ENCODE measurements at regions not wholly inside any gene's neighbourhood (a gene's known extent, or its start where the extent isn't known, plus 50 kb on each side); places are given as distances from the start of the nearest gene placed in this dataset.
"Not testable (repeated sequence)": the region's sequence is repeated elsewhere in the genome, so short reads cannot be mapped to it uniquely, and the experiment has no call there.

DNA sequence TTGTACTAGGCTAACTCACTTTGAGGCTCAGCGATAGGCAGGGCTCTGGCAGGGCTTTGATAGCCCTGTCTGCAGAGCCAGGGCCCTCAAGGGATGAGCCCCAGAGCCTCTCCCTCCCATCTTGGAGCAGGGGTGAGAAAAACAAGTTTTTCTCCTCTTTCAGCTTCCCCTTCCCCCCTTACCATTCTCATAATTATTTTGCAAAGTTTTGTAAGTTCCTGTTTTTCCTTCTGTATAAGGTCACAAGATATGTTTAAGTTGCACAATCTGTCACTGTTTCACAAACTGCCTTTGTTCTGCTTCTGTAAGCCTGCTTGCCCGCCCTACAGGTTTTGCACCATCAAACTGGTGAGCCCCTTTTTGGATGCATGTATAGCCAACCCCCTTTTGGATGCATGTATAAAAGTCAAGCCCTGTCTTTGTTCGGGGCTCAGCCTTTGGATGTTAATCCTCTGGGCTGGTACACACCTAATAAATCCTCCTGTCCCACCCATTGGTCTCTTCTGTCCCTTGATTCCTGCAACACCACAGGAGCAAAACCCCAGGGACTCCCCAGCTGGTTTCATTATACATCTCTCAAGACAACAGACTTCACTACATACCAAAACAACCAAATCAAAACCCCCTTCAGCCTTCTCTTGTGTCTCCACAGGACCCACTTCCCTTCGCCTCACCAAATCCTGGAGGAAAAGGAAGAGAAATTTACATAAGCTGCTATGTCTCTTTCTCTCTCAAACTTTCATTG is 52.5 kb upstream of the RESF1 start:
- DNase-seq (ENCODE audit: low spot score), result no peak

- no peak for DNase-seq (ENCODE audit: low spot score)
Observed at GRCh38 chr12:31903025-31903424, 56.2 kb upstream of the RESF1 start.

GRCh38 chr12:31900271-31900670 is 58.9 kb upstream of the RESF1 start:
- DNase-seq (ENCODE audit: low spot score), result no peak

DNA sequence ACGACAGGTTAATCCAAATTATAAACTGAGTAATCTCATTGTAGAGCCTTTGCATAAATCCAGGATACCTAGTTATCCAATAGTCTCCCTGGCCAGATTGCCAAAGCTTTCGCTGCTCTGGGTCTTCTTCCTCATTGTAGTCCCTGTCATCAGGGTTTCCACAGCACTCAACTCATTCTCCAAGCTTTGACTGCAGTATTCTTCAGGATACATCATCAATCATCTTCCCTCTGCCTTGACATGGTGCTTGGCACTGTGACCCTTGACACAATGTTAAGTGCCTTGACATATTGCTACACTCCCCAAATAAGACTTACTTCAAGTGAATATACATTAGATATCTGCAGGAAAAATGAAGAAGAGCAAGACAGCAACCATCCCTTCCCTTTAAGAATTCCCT is 60.1 kb upstream of the RESF1 start:
- DNase-seq (ENCODE audit: low spot score), result no peak

DNA sequence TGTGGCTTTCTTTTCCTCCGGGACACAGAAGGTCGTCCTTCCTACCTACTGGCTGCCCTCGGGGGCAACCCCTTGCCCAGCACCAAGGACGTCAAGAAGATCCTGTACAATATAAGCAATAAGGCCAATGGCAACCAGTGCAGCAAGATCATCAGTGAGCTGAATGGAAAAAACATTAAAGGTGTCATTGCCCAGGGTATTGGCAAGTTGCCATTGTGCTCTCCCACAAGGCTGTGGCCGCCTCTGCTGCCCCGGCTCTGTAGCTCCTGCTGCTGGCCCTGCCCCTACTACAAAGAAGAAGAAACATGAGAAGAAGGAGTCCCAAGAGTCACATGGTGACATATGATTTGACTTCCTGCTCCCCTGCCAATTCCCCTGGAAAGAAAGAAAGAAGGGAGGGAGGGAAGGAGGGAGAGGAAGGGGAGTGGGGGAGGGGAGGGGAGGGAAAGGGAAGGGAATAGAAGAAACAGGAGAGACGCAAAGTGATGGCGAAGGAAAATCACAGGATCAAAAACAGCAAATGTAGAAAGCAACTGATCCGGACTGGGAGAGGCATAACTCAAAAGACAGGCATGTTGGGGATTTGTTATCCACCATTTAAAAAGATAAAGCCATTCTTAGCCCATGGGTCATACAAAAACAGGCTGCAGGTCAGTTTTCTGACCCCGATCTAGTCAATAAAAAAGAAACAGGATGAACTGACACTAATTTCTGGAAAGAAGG is 61.3 kb upstream of the RESF1 start:
- peak; percentile 60 for DNase-seq (ENCODE audit: low spot score)

DNA sequence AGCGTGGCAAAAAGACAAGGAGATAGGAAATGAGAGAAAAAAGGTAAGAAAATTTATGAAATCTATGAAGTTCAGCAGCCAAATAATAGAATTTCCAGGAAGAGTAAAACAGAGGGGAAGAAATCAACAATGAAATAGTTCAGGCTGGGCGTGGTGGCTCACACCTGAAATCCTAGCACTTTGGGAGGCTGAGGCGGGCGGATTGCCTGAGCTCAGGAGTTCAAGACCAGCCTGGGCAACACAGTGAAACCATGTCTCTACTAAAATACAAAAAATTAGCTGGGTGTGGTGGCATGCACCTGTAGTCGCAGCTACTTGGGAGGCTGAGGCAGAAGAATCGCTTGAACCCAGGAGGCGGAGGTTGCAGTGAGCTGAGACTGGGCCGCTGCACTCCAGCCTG is 62.1 kb upstream of the RESF1 start:
- DNase-seq (ENCODE audit: low spot score), result not testable (repeated sequence)

DNA sequence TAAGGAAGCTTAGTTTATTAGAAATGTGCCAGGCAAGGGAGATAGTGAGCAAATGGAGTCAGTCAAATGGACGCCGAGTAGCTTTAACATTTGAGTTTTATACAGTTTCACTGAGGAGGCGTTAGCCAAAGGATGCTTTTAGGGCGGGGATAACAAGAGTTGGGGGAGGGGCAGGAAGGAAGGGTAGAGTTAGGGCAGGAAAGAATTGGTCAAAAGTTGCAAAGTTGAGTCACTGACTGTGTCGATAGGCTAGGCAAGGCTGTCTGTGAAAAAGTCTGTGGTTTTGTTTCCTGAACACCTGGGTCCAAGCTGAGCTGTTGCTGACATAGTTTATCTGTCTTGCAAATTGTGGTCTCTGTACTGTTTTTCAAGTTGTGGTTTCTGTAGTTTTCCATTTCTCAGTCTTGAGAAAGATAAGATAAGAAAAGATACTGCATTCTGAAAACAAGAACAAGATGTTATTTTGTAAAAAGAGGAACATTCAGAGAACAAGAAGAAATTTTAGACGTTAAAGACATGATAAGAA is 62.6 kb upstream of the RESF1 start:
- DNase-seq (ENCODE audit: low spot score), result peak; percentile 95

GRCh38 chr12:31895449-31896150 is 63.6 kb upstream of the RESF1 start:
- DNase-seq (ENCODE audit: low spot score), result no peak

DNA sequence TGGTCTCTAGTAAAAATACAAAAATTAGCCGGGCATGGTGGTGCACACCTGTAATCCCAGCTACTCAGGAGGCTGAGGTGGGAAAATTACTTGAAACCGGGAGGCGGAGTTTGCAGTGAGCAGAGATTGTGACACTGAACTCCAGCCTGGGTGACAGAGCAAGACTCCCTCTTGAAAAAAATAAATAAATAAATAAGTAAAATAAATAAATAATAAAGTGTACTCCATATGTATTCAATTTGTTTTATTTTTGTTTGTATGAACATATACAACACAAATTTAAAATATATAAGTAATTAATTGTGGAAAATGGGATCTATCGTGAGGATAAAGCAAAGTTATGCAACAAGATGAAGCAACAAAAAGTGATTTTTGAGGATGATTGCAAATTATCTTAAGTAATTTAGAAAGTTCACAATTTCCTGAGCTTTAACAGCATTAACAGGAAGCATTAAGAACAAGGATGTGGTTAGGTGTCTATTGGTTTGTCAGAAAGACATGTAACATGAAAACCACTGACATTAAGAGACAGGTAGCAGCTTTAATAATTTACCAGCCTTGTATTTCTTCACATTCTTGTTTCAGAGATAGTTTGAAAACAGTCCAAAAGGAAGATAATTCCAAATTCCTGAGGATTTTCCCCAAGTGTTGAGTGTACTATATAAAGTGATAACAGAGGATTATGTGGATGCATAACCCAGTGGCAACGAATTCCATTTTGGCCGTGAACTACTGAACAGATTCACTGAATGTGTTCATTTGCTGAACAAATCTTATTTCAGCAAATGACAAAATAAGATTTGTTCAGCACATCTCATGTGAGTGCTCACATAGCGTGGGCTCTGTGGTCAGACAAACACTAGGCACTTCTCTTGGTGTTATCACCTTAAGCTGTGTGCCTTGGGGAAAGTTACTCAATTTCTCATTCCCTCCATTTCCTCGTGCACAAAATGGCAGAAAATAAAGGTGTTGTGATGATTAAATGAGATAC is 68.6 kb upstream of the RESF1 start:
- no peak for DNase-seq (ENCODE audit: low spot score)

- DNase-seq (ENCODE audit: low spot score), result no peak
Observed at GRCh38 chr12:31887109-31887811, 72.0 kb upstream of the RESF1 start.

GRCh38 chr12:31882682-31883081 is 76.5 kb upstream of the RESF1 start:
- DNase-seq (ENCODE audit: low spot score), result not testable (repeated sequence)

- no peak for DNase-seq (ENCODE audit: low spot score)
Observed at GRCh38 chr12:31880340-31880739, 78.9 kb upstream of the RESF1 start.

DNA sequence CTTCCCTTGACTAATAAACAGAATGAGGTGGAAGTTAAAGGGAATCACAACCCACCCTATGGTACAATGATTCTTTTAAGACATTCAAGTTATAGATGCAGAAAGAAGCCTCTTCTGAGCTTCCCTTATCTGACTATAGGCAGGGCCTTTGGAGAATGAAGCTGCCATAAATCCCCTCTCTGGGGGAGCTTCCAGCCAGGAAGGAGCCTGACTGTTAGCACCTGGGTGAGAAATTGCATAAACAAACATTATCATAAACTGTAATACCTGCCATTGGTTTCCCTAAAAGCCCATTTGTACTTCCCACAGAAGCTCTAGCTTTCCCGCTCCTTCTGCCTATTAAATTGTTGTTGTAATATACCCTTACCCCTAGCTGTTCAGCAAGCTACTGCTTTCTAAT is 81.3 kb upstream of the RESF1 start:
- DNase-seq (ENCODE audit: low spot score), result no peak

DNA sequence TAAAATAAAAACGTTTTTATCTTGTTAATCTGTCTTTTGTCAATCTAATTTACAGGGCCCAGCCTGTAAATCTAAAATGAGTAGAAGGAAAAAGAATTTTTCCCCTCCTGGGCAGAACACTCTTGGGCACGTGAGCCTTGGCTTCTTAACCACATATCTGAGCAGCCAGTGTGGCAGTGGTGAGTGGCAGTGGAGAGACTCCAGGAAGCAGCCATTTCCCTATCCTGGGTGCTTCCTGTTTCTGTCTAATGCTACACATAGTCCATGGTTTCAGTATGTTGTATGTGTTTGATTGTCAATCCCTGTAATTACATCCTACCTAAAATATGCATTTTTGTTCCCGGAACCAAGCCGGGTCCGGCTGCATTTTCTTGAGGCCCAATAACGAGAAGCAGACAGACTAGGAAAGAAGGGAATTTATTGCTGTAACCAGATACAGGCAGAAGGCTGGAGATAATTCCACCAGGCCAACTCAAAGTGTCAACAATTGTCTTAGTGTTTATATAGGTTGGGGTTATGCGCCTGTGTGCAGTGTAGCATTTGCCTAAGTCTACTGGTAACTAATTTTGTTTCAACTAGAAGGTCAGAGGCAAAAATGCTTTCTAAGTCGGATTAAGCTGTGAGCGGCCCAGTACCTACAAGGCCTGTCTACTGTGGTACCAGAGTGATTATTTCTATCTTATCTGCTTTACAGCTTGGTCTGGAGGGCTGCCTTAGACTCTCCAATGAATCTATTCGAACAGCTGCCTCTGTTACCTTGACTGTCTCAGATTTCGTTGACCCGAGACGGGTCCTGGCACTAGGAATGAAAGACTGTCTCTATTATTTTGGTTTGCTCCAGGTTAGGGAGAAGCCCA is 82.4 kb upstream of the RESF1 start:
- DNase-seq (ENCODE audit: low spot score), result no peak

DNA sequence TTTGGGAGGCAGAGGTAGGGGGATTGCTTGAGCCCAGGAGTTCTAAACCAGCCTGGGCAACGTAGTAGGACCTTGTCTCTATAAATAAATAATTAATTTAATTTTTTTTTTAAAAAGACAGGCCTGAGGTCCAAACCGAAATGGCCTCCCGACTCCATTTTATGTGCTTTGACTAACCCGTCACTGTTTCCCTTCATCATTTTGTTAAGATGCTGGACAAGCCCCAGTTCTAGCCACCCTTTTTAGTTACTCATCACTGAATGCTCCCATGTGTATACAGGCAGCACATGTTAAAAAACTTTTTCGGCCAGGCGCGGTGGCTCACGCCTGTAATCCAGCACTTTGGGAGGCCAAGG is 83.6 kb upstream of the RESF1 start:
- DNase-seq (ENCODE audit: low spot score), result no peak

DNA sequence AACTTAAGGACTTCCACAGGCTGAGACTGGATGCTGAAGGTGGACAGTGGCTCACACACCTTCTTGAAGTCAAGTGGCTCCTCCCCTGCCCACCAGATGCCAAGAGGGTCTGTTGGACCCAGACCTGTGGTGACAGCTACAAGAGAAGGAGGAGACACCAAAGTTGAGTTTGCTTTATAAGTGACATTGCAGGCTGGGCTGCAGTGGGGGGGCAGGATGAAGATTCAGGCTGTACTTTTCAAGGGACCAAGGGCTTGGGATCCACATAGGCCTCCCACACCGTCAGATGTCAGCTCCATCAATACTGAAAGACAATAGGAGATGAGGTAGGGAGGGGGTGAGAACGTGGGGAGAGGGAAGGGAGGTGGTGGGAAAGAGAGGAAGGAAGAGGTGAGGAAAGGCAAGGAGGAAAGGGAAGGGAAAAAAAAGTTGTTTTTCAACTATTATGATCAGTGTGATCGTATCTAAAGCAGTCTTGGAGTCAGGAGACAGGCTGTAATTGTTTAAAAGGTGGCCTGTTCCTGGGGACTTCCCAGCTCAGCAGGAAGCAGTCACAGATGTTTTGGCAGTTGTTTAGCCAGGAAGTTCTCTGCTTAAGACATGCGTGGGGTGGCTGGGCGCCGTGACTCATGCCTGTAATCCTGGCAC is 84.1 kb upstream of the RESF1 start:
- DNase-seq (ENCODE audit: low spot score), result peak; percentile 92

DNA sequence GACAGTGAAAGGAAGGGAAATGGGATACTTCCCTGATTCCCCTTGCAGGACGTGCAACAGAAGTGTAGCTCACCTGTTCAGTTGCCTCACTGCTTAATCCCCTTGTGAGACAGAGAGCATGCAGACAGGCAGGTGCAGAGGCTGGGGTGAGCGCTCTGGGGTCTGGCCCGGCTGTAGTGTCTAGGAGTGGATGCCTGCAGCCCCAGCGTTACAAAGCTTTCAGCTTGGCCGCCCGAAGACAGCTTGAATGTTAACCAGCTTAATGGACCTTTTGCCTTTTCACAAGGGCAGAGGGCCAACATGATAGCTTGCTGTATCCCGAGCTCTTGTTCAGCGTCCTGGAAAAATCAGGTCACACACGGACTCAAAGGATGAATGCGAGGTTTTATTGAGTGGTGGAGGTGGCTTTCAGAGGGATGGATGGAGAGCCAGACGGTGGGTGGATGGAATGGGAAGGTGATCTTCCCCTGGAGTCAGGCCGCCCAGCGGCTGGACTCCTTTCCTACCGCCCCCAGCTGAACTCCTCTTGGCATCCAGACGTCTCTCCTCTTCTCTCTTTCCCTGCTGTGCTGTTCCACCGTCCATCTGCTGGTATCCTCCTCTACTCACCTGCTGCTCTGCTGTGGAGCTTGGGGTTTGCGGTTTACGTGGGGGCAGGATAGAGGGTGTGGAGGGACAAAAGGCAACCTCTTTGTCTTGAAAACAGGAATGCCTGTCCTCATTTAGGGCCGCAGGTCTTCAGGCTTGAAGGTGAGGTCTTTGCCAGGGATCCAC is 86.2 kb upstream of the RESF1 start:
- DNase-seq (ENCODE audit: low spot score), result no peak

DNA sequence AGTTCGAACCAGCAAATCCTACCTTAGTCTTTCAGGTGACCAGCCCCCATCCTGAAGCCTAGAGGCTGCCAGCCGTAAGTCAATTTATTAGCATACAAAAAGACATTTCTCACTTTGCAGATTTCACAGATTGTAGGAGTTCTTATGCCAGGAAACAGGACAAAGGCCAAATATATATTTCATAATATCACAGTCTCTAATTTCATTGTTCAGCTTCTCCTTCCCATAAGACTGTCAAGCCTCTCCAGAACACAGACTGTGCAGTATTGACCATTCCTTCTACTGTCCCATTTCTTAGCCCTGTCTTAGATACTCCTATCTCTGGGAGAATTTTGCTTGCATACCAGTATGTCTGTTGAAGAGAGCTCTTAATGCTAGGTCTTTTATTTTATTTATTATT is 89.2 kb upstream of the RESF1 start:
- DNase-seq (ENCODE audit: low spot score), result no peak

GRCh38 chr12:31868965-31869364 is 90.2 kb upstream of the RESF1 start:
- peak; percentile 33 for DNase-seq (ENCODE audit: low spot score)
